Subcutaneous abdominal adipose tissue (tissue), 5 donors: ENCODE measurements at regions not wholly inside any gene's neighbourhood (a gene's known extent, or its start where the extent isn't known, plus 50 kb on each side); places are given as distances from the start of the nearest gene placed in this dataset.

ENCODE experiments used
- H3K27ac ChIP-seq: one replicate; pipeline ENCODE4 v1.7.0; 2013; ENCODE audit warnings: low read depth, mild to moderate bottlenecking, inconsistent platforms, low read length, moderate library complexity
- H3K27me3 ChIP-seq, 5 donors: one replicate each; pipeline ENCODE4 v1.7.0; 2013; ENCODE audit warnings: low read length in 5 of 5, inconsistent platforms in 1 of 5; ENCODE audit not compliant: control insufficient read depth in 5 of 5, insufficient read depth in 4 of 5
- H3K36me3 ChIP-seq, 5 donors: one replicate each; pipeline ENCODE4 v1.7.0; 2013; ENCODE audit warnings: low read length in 5 of 5; ENCODE audit not compliant: control insufficient read depth in 5 of 5, insufficient read depth in 5 of 5
- H3K4me1 ChIP-seq, 5 donors: one replicate each; pipeline ENCODE4 v1.7.0; 2013; ENCODE audit warnings: low read length in 5 of 5, mild to moderate bottlenecking in 3 of 5, moderate library complexity in 1 of 5; ENCODE audit not compliant: control insufficient read depth in 5 of 5, insufficient read depth in 5 of 5
- H3K4me3 ChIP-seq, 5 donors: one replicate each; pipeline ENCODE4 v1.7.0; 2013; ENCODE audit warnings: low read length in 5 of 5, low read depth in 1 of 5
- H3K9ac ChIP-seq, 5 donors: one replicate each; pipeline ENCODE4 v1.7.0; 2013; ENCODE audit warnings: low read length in 5 of 5, mild to moderate bottlenecking in 4 of 5, moderate library complexity in 3 of 5
- H3K9me3 ChIP-seq, 5 donors: one replicate each; pipeline ENCODE4 v1.7.0; 2013; ENCODE audit warnings: low read length in 5 of 5; ENCODE audit not compliant: control insufficient read depth in 5 of 5
- donor health status: healthy.
- donor health status: healthy.
- donor health status: healthy.
- donor health status: healthy.
- donor health status: healthy.

DNA sequence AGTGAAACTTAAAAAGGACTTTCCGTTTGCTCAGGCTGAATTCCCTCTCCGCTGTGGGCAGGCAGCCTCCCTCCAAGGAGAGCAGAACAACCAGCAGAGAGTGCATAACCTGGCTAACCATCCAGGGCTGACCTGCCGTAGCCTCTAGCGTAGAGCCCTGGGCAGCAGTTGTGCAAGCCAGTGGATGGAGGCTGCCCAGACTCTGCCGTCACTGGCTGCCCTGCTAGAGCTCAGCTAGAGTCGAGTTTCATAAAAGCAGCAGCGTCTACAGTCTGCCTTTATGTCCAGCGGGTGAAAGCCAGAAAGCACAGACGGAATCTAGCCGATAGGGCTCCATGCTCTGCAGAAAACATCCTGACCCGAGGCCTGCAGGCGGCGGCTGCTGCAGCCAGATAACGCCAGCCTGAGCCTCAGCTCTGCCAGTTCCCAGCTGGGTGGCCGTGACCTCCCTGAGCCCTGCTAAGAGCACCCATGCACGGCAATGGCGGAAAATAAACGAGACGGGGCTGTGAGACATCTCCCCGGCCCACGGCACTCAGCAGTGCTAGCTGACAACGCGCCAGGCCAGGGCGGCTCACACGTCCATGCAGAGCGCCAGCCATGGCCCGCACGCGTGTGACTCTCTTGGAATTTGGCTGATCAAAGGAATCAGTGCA is 231.3 kb downstream of the ENGASE start:
- no peak overlapping the region for H3K27ac ChIP-seq

DNA sequence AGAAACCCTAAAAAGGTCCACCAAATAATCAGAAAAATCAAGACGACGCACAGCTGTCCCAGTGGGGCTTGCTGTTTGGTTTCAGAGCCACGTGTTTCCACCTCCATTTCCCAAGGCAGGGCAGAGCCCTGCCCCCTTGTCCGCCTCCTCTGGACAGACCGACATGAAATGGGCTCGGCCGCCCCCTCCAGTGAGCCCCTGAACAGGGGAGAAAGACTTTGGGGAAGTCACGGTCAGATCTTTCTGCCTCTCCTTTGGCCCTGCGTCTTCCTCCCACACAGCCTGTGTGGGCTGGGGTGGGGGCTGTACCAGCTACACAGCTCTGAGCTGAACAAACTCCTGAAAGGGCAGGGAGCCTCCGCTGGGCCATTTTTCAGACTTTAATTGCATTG is 230.7 kb downstream of the ENGASE start:
- Histone ChIP-seq H3K27ac (no peak overlapping the region), H3K27me3 (peaks cover 11 to 34% (median 27%) of the 10 kb centered on the region in 5 donors), H3K4me1 (peaks cover 0 to 22% (median 17%) of the 10 kb centered on the region in 5 donors), H3K9me3 (no peaks in the 10 kb centered on the region), H3K9ac (no peak overlapping the region), H3K36me3 (no peaks in the 10 kb centered on the region), H3K4me3 (no peak overlapping the region)

More for the DNA sequence above, 231.3 kb downstream of the ENGASE start:
- H3K9me3 ChIP-seq, result no peaks in the 10 kb centered on the region
- no peak overlapping the region for H3K4me3 ChIP-seq
- H3K36me3 ChIP-seq, result no peaks in the 10 kb centered on the region
- peaks cover 11 to 39% (median 32%) of the 10 kb centered on the region in 5 donors for H3K27me3 ChIP-seq
- peaks cover 0 to 22% (median 17%) of the 10 kb centered on the region in 5 donors for H3K4me1 ChIP-seq
- H3K9ac ChIP-seq, result no peak overlapping the region

DNA sequence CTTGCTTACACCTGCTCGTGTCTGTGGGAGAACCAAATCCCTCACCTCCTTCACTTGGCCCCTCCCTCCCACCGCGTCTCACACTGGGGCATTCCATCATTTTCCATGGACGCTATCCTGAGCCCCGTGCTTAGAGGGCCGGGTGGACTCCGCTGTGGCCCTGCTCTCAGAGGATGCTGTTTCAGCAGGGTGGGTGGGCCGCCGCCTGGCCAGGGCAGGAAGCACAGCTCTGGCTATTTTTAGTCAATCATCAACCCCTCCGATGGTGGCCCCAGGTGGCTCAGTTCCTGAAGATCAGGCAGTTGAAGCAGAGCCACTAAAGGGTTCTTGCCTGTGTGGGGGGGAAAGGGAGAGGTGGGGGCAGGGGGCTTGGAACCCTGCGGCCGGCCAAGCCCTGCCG is 230.3 kb downstream of the ENGASE start:
- Histone ChIP-seq H3K36me3 (no peaks in the 10 kb centered on the region), H3K4me3 (no peak overlapping the region), H3K27ac (no peak overlapping the region), H3K9ac (no peak overlapping the region), H3K27me3 (peaks cover 7 to 31% (median 28%) of the 10 kb centered on the region in 5 donors), H3K4me1 (peaks cover 0 to 22% (median 17%) of the 10 kb centered on the region in 5 donors), H3K9me3 (no peaks in the 10 kb centered on the region)

DNA sequence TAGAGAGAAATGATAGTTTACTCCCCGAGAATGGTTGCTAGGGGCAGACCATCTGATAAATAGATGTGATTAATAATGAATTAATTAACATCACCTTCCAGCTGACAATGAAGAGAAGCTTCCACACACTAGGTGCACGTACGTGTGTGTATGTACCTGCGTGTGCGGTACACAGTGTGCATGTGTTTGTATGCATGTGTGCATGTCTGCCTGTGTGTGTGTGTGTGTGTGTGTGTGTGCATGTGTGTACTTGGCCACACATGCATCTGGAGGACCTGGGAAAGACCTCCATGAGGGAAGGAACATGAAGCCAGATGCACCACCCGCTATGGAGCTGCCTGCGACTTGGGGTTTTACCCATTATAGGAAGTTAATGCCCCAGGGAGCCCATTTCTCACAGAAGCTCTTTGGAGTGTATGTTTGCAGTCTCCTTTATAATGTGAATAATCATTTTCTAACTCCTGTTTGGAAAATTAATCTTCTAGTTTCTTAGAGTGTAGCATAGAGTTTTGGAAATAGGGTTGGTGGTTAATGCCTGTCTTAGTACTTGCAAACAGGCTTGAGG is 229.1 kb downstream of the ENGASE start:
- no peak overlapping the region for H3K4me3 ChIP-seq
- H3K4me1 ChIP-seq, result peaks cover 0 to 22% (median 17%) of the 10 kb centered on the region in 5 donors
- H3K9me3 ChIP-seq, result no peaks in the 10 kb centered on the region
- H3K36me3 ChIP-seq, result no peaks in the 10 kb centered on the region
- no peak overlapping the region for H3K9ac ChIP-seq
- no peak overlapping the region for H3K27ac ChIP-seq
- H3K27me3 ChIP-seq, result peaks cover 4 to 30% (median 27%) of the 10 kb centered on the region in 5 donors

DNA sequence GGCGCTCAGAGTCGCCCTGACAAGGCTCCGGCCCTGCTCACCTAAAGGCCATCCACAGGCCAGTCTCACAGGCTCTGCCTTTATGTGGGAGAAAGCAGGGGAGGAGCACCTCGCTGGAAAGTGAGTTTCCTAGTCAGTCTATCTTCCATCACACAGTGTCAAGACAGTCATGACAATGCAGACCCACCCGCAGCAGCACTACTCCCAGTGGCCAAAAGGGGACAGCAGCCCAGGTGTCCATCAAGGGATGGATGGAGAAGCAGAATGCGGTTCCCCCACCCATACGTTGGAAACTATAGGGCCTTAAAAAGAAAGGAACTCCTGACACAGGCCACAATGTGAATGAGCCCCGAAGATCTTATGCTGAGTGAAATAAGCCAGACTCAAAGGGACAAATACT is 226.8 kb downstream of the ENGASE start:
- Histone ChIP-seq H3K4me3 (no peak overlapping the region), H3K4me1 (peaks cover 0 to 12% (median 9%) of the 10 kb centered on the region in 5 donors), H3K27ac (no peak overlapping the region), H3K27me3 (peaks cover 4 to 45% (median 40%) of the 10 kb centered on the region in 5 donors), H3K9ac (no peak overlapping the region), H3K36me3 (no peaks in the 10 kb centered on the region), H3K9me3 (no peaks in the 10 kb centered on the region)

DNA sequence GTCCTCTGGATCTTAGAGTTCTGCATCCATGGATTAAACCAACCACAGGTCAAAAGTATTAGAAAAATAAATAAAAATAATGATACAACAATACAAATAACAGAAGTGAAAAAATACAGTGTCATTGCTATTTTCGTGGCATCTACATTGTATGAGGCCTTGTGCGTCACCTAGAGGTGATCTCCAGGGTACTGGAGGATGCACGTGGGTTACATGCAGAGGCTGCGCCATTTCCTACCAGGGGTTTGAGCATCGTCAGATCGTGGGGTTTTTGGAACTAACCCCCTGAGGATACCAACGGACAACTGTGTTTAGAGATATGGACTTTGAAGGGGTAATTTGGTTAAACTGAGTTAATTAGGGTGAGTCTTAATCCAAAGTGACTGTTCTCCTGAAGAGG is 224.7 kb downstream of the ENGASE start:
- H3K27me3 ChIP-seq, result peaks cover 4 to 34% (median 28%) of the 10 kb centered on the region in 5 donors
- H3K4me3 ChIP-seq, result no peak overlapping the region
- H3K27ac ChIP-seq, result no peak overlapping the region
- no peaks in the 10 kb centered on the region for H3K9me3 ChIP-seq
- H3K4me1 ChIP-seq, result no peaks in the 10 kb centered on the region
- H3K36me3 ChIP-seq, result no peaks in the 10 kb centered on the region
- no peak overlapping the region for H3K9ac ChIP-seq

DNA sequence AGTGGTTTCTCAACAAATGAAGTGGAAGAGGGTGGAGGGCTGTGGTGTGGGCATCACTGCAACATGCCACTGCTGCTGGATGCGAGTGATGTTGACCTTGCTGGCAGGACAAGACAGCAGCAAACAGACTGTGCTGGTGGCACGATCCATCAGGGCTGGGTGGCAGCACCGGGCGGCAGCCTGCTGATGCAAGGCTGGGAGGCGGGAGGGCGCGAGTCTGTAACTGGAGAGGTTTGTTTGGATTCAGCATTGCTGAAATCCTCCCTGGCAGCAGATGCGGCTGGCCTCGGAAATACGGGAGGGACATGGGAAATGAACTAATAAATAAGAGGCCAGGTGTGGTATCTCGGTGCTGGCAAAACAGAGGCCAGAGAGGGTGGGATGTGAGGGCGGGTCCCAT is 224.2 kb downstream of the ENGASE start:
- H3K9ac ChIP-seq, result no peak overlapping the region

DNA sequence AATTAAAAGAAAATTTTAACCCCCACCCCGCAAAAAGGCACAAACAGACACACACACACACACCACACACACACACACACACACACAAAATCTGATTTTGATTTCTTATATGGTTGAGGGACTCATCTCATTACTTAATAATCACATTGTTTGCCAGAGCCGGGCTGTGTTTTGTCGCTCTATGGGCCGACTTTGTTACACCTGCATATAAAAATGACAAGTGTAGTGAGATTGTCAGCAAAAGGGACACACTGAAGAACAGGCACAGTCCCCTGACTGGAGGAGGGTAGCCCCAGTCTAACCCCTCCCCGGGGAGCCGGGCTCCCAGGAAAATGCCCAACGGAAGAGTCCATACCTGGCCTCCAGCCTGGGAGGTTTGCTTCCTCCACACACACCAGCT is 221.6 kb downstream of the ENGASE start:
- H3K27me3 ChIP-seq, result peaks cover 2 to 33% (median 26%) of the 10 kb centered on the region in 5 donors
- H3K4me3 ChIP-seq, result no peak overlapping the region
- no peaks in the 10 kb centered on the region for H3K4me1 ChIP-seq
- no peaks in the 10 kb centered on the region for H3K9me3 ChIP-seq
- no peaks in the 10 kb centered on the region for H3K36me3 ChIP-seq
- no peak overlapping the region for H3K9ac ChIP-seq
- H3K27ac ChIP-seq, result no peak overlapping the region

More for the DNA sequence above, 224.2 kb downstream of the ENGASE start:
- no peak overlapping the region for H3K27ac ChIP-seq
- H3K9me3 ChIP-seq, result no peaks in the 10 kb centered on the region
- H3K4me3 ChIP-seq, result no peak overlapping the region
- no peaks in the 10 kb centered on the region for H3K4me1 ChIP-seq
- no peaks in the 10 kb centered on the region for H3K36me3 ChIP-seq
- H3K27me3 ChIP-seq, result peaks cover 4 to 31% (median 27%) of the 10 kb centered on the region in 5 donors

DNA sequence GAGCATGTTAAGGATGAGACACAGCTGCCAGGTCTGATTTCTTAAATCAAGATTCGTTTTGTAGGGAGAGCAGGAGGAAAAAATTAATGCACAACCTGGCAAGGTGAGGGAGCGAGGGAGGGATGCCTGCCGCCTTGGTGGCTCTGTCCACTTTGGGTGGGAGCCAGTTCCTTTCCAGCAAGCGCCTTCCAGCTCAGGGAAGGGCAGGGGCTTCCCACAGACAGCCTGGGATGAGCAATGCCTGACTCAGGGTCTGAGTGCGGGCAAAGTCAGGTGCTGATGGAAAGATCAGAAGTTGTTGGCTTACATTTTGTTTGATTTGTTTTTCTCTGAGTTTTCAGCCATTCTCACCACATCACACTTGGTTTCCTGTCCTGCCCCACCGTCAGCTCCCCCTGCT is 220.7 kb downstream of the ENGASE start:
- Histone ChIP-seq H3K9ac (no peak overlapping the region), H3K4me3 (no peak overlapping the region), H3K36me3 (no peaks in the 10 kb centered on the region), H3K27me3 (peaks cover 0 to 40% (median 29%) of the 10 kb centered on the region in 5 donors), H3K27ac (no peak overlapping the region), H3K9me3 (no peaks in the 10 kb centered on the region), H3K4me1 (no peaks in the 10 kb centered on the region)

DNA sequence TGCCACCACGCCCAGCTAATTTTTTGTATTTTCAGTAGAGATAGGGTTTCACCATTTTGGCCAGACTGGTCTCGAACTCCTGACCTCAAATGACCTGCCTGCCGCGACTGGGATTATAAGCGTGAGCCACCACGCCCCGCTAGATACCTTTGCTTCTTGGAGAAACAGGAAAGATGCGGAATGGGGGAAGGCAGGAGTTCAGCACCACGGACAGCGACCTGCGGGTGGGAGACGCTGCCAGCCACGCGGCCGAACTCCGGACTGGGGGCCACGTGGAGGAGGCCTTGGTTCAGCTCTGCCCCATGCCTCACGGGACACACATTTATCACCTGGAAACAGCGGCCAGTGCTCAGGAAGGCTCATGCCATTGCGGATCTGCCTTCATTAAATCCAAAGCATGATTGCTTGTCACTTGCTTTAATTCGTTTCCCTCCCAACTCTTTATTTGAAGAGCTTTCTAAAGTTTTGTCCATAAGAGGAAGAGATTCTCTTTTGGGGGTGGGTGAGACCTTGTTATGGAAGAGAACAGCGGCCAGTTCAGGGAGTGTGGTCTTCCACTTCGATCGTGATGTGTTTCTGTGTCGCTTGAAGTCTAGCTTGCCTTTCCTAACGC is 219.9 kb downstream of the ENGASE start:
- H3K9me3 ChIP-seq, result no peaks in the 10 kb centered on the region
- H3K27me3 ChIP-seq, result peaks cover 0 to 44% (median 35%) of the 10 kb centered on the region in 5 donors
- no peak overlapping the region for H3K9ac ChIP-seq
- no peaks in the 10 kb centered on the region for H3K36me3 ChIP-seq
- H3K4me3 ChIP-seq, result no peak overlapping the region
- no peaks in the 10 kb centered on the region for H3K4me1 ChIP-seq
- no peak overlapping the region for H3K27ac ChIP-seq
